Fibroblast of villous mesenchyme (primary cell): ENCODE measurements at regions not wholly inside any gene's neighbourhood (a gene's known extent, or its start where the extent isn't known, plus 50 kb on each side); places are given as distances from the start of the nearest gene placed in this dataset.

Source experiments
- DNase-seq: peaks from one replicate; pipeline ENCODE4 v3.0.0-alpha.2; 2010; ENCODE audit warnings: low read depth
- H3K4me3 ChIP-seq: 2 replicates; pipeline ENCODE4 v1.5.1; 2011; ENCODE audit warnings: low read depth, mild to moderate bottlenecking, low read length
- TF ChIP-seq, protein P1 (sequence below): IDR thresholded peaks from 2 replicates; pipeline ENCODE4 v1.5.1; 2012; ENCODE audit warnings: low read depth, mild to moderate bottlenecking, low read length; ENCODE audit not compliant: insufficient read depth

DNA sequence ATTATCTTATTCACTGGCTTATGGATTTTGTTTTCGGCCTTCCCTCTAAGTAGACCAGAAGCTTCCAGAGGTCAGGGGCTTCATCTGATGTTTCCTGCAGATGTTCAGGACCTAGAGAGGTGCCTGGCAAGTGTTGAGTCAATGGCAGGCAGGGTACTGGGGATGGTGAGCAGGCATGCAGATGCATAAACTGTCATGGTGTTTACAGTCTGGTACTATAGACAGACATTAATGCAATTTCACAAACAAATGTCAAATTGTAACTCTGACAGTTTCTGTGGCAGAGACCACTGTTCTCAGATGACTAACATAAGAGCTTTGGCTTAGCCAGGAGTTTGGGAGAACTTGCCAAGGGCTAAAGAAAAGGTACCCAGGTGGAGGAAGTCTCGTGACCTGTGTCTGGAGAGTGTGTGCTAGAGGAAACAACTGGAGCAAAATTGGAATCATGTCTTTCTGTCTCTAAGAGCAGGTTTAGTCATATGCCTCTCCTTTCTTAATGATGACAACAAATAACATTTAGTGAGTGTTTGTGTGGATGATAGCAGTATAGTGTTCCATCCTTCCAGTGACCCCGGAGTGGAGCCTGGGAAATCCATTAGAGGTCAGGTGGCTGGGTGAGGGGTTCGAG lies 53.7 kb upstream of the TRAK1 start:
- no peak for DNase-seq
- no peak overlapping the region for H3K4me3 ChIP-seq
- TF ChIP-seq, protein P1, sequence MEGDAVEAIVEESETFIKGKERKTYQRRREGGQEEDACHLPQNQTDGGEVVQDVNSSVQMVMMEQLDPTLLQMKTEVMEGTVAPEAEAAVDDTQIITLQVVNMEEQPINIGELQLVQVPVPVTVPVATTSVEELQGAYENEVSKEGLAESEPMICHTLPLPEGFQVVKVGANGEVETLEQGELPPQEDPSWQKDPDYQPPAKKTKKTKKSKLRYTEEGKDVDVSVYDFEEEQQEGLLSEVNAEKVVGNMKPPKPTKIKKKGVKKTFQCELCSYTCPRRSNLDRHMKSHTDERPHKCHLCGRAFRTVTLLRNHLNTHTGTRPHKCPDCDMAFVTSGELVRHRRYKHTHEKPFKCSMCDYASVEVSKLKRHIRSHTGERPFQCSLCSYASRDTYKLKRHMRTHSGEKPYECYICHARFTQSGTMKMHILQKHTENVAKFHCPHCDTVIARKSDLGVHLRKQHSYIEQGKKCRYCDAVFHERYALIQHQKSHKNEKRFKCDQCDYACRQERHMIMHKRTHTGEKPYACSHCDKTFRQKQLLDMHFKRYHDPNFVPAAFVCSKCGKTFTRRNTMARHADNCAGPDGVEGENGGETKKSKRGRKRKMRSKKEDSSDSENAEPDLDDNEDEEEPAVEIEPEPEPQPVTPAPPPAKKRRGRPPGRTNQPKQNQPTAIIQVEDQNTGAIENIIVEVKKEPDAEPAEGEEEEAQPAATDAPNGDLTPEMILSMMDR: no peak

DNA sequence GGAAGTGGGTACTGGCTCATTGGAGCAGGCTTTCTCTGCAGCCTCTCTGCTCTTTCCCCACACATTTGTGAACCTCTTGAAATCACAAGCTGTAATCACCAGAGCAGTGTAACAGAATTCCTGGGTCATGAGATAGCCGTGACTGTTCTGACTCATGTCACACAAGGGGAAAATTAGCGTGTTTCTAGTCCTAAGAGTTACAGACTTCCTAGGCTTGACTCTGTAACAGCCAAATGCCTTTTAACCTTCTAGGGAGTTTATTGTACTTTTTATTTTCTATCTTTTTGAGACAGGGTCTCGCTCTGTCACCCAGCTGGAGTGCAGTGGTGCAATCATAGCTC lies 54.7 kb upstream of the TRAK1 start:
- TF ChIP-seq, protein P1: no peak
- no peak overlapping the region for H3K4me3 ChIP-seq
- peak; percentile 96 for DNase-seq

DNA sequence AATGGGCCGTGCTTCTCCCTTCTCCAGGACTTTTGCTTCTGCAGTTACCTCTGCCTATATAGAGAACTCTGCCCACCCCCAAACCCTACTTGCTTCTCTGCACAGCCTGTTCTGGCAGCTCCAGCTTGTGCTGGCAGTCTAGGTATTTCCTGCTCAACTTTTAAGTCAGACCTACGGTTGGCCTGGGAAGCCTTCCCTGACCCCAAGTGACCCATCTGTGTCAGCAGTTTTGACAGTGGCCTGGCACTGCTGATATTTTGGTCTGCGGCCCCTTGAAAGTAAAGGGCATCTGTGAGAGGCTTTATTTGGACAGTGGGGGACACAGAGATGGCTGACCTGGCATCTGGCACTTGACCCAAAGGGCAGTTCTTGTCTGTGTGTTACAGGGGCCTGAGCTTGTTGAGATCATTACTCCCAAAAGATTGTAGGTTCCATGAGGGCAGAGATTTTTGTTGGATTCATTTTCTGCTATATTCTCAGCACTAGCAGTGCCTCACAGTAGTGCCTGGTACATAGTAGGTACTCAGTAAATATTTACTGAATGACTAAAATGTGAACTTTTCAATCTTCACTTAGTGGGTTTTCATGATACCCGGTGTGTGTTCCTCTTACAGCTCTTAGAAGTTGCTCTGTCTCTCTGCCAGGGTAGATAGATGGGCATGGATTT lies 55.2 kb upstream of the TRAK1 start:
- DNase-seq: peak; percentile 40
- no peak overlapping the region for H3K4me3 ChIP-seq
- TF ChIP-seq, protein P1: no peak

DNA sequence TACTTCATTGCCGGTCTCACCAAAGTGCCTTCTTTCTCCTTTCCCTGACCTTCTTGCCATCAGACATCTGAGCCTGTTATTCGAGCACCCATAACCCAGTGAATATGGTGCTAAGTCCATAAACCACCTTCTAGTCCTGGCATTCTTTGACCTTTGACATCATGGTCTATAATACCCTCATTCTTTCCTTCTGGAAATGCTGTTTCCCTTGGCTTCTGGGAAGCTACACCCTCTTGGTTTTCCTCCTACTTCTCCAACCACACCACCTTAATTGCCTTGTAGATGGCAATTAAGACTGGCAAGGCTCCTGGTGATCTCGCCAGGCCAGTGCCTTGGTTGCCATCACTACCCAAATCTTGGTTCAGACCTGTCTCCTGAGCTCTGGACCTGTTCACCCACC lies 56.1 kb upstream of the TRAK1 start:
- no peak overlapping the region for H3K4me3 ChIP-seq
- TF ChIP-seq, protein P1: no peak

DNA sequence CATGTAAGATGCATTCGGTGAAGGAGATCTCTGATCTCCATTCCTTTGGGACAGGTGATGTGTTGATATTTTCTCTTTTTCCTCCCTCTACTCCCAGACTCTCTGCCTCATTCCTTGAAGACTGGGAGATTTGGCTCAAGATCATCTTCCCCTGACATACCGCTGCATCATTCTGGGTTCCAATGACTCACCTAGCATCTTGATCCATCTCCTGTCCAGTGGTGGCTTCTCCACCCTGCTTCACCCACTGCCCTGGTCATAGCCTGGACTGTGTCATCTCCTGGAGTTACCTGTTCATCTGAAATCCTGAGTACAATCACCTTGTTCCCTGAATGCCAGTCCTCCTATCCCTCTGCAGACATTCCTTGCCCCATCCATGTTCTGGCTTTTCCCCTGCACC lies 57.4 kb upstream of the TRAK1 start:
- H3K4me3 ChIP-seq: no peak overlapping the region
- TF ChIP-seq, protein P1: no peak
- no peak for DNase-seq

More for the DNA sequence above, 56.1 kb upstream of the TRAK1 start:
- DNase-seq: no peak

DNA sequence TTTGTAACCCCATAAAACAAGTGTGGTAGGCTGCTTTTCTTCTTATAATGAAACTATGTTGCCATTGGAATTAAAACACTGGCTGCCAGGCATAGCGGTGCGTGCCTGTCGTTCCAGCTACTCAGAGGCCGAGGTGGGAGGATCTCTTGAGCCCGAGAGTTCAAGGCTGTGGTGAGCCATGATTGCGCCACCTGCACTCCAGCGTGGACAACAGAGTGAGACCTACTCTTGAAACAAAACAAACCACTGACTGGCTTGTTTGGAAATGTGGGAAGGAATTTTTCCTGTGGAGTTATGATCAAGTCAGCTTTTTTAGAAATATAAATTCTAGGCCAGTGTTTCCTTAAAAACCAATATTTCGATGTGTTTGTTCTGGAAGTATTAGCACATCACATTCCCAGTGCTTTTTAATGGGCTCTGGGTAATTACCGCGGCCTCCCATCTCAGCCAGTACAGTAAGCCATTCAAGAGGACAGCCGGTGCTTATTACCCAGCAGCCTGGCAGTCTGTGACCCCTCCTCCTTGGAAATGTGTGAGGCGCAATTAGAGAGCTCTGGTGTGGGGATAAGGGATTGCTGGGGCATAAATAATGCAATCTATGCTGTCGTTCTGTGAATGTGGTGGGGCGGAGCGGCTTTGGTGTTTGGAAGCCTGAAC lies 58.3 kb upstream of the TRAK1 start:
- TF ChIP-seq, protein P1: no peak
- DNase-seq: peak; percentile 99
- peak overlapping the region; percentile 13 for H3K4me3 ChIP-seq
